ENCODE measurements at regions not wholly inside any gene's neighbourhood (a gene's known extent, or its start where the extent isn't known, plus 50 kb on each side); places are given as distances from the start of the nearest gene placed in this dataset.
A peak's percentile ranks its signal among the peaks of the same experiment; 100 is the strongest.

DNA sequence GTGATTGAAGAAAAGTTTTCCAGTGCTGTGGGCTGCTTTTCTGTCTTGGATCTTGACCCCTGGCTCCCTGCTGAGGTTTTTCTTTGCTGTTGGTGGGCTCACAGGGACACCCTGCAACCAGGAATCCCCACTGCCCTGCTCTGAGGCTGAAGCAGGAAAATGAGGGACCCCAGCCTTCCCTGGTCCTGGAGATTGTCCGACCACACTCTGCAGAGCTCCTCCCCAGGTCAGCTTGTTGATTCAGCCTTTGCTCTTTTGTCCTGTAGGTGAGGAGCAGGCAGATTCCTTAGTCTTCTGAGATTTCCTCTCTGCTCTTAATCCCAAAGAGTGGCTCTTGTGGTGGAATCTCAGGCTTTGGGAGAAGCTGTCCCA lies 194.5 kb downstream of the RPLP1 start:
- no peak for DNase-seq (ENCODE audit: low spot score)
- no peak for TF ChIP-seq CTCF (IDR thresholded peaks at IDR 0.05)
- Histone ChIP-seq H3K4me3 (no peak overlapping the region), H3K27ac (no peak overlapping the region)

GRCh38 chr15:69648212-69648611 lies 195.6 kb downstream of the RPLP1 start:
- TF ChIP-seq CTCF (IDR thresholded peaks at IDR 0.05): no peak
- no peak overlapping the region for H3K4me3 ChIP-seq
- peak; percentile 14 for DNase-seq (ENCODE audit: low spot score)
- no peak overlapping the region for H3K27ac ChIP-seq

DNA sequence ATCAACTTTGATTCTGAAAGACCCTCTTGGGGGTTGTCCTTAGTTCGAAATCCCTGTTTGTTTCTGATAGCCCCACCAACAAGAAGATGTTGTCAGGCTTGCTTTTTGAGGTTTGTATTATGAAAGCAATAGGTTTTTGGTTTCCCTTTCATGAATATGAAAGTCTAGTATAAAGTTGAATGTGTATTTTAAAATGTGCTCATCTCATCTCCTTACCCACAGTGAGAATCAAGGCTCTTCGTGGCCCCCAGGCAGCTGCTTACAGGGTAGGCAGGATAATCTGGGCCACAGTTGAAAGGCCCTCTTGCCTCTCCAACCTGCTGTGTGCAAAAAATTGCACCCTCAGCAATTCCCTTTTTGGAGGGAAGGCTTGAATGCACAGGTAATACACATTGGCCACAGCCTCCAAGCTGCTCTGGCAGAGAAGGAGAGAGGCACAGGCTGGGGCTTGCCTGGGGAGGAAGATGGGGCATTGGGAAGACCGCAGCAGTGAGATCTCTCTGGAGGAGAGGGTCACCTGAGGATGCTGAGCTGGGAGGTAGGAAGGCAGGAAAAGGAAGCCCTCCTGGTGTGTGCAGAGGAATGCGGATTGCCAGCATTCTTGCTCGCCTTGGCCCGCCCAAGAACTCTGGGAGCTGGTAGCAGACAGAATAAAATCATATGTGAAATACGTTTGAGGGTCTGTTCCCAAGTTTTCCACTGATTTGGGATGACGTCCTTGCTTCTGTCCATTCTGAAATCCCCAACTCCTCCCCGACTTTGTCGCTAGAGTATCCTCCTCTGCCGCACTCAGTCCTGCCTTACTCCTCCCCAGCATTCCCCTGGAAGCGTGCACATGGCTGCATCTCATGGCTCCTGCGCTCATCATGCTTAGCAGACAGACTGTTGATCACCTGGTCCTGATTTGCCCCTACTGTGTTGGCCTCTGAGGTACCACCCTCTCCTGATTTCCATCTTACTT lies 196.4 kb downstream of the RPLP1 start:
- no peak for TF ChIP-seq CTCF (IDR thresholded peaks at IDR 0.05)
- DNase-seq (ENCODE audit: low spot score): peak; percentile 52
- H3K27ac ChIP-seq: no peak overlapping the region
- no peak overlapping the region for H3K4me3 ChIP-seq

DNA sequence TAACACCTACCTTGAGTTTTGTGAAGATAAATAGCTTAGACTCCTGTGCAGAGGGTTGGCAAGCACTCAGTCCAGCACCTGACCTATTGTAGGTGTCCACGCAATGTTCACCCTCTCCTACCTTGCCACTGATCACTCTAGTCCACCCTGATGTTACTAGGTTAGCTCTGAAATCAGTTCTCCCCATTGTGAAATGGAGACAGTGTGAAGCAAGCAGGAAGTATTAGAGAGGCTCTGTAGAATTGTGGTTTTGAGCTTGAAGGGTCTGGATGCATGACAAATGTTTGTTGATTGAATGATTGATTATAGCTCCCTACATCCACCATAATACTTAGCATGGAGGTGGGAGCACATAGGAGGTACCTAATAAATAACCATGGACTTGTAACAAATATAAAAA lies 199.7 kb downstream of the RPLP1 start:
- no peak for DNase-seq (ENCODE audit: low spot score)
- no peak for TF ChIP-seq CTCF (IDR thresholded peaks at IDR 0.05)
- Histone ChIP-seq H3K27ac (no peak overlapping the region), H3K4me3 (no peak overlapping the region)

DNA sequence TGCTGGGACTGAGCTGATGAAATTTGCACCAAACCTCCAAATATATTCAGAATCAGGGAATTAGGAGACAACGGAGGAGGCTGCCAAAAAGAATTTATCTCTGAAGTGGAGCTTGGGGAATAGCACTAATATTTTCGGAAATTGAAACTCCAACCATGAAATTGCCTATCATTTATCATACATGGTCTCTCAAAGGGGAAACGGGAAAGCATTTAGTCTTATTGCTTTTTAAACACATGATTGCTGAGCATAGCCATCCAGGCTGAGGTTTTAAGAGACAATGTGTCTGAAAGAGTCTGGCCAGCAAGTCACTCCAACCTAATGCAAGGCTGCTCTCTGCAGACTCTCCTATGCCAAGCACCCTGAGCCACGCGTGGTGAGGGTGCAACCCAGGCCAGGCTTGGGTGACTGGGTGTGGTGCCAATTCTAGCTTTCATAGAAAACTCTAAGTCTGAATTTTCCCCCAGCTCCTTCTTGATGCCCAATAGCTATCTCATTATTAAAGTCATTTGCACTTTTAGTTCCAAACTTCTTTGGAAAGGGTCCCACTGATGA lies 200.2 kb downstream of the RPLP1 start:
- Histone ChIP-seq H3K27ac (no peak overlapping the region), H3K4me3 (no peak overlapping the region)
- peak; percentile 60 for DNase-seq (ENCODE audit: low spot score)
- peak; percentile 25 for TF ChIP-seq CTCF (IDR thresholded peaks at IDR 0.05)

DNA sequence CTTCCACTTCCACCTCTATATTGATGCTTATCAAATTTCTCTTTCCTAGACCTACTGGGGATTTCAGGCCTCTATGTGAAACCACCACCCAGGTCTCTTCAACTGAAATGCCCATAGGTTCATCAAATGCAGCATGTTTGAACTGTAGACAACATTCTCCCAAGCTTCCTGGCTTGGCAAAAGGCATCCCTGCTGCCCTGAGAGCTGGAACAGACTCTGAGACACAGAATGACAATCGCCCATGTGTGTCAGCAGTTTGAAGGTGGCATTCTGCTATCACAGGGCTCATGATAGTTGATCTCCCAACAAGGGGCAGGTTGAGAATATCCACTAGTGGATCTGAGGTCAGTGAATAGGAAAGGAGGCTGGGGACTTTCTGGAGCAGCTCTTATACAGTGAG lies 200.7 kb downstream of the RPLP1 start:
- Histone ChIP-seq H3K4me3 (no peak overlapping the region), H3K27ac (no peak overlapping the region)
- peak; percentile 19 for DNase-seq (ENCODE audit: low spot score)
- TF ChIP-seq CTCF (IDR thresholded peaks at IDR 0.05): no peak

- Histone ChIP-seq H3K4me3 (no peak overlapping the region), H3K27ac (no peak overlapping the region)
- no peak for TF ChIP-seq CTCF (IDR thresholded peaks at IDR 0.05)
- DNase-seq (ENCODE audit: low spot score): peak; percentile 56
Observed at GRCh38 chr15:69653846-69654245, 201.2 kb downstream of the RPLP1 start.
